ENCODE measurements at regions not wholly inside any gene's neighbourhood (a gene's known extent, or its start where the extent isn't known, plus 50 kb on each side); places are given as distances from the start of the nearest gene placed in this dataset.

DNA sequence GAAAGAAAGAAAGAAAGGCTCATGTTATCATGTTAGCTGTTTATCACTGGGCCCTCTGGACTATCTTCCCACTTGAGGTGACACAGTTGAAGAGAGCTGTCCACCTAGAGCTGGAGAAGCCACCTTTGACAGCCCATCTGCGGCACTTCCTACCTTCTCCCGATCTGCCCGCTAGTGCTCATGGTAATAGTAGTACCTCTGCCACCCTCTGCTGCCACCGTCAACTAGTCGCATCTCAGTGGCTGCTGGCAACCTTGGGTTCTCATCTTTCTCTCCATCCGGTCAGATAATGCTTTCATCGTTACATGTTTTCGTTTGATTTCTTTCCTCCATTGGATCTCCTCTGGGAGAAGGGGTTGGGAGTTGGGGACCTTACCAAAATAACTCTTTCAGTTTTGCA lies 63.2 kb upstream of the COPS8 start:
- Histone ChIP-seq H3K79me2 (no peaks in the 10 kb centered on the region), H3K4me2 (no peak overlapping the region), H3K4me3 (no peak overlapping the region), H4K20me1 (ENCODE audit: insufficient read depth, poor library complexity, severe bottlenecking) (no peaks in the 10 kb centered on the region), H3K9me3 (ENCODE audit: low read depth) (peaks cover 5% of the 10 kb centered on the region), H3K9me2 (replicated peaks; ENCODE audit: insufficient read depth) (no peaks in the 10 kb centered on the region), H3K4me1 (ENCODE audit: insufficient read depth) (peaks cover 19% of the 10 kb centered on the region), H3K27me3 (no peaks in the 10 kb centered on the region), H3K27ac (no peak overlapping the region), H2AFZ (no peak overlapping the region), H3K36me3 (replicated peaks; ENCODE audit: insufficient read depth, low read depth) (no peaks in the 10 kb centered on the region)
- TF ChIP-seq EZH2phosphoT487 (IDR thresholded peaks at IDR 0.05; ENCODE audit: low read depth, severe bottlenecking, unreplicated experiment) (no peak), EZH2 (IDR thresholded peaks at IDR 0.05; ENCODE audit: borderline replicate concordance) (no peak), CTCF (IDR thresholded peaks at IDR 0.05; ENCODE audit: poor library complexity) (no peak)
- 98% methylated on average over 8 of the region's 8 CpGs for WGBS (ENCODE audit: low lambda C conversion rate, missing lambda C conversion rate)
- DNase-seq (ENCODE audit: low spot score), result no peak

- peaks cover 5% of the 10 kb centered on the region for H3K9me3 ChIP-seq (ENCODE audit: low read depth)
- peak overlapping the region; percentile 86 for H3K27ac ChIP-seq
- peaks cover 19% of the 10 kb centered on the region for H3K4me1 ChIP-seq (ENCODE audit: insufficient read depth)
- no peaks in the 10 kb centered on the region for H3K79me2 ChIP-seq
- no peaks in the 10 kb centered on the region for H4K20me1 ChIP-seq (ENCODE audit: insufficient read depth, poor library complexity, severe bottlenecking)
- no peak for DNase-seq (ENCODE audit: low spot score)
- TF ChIP-seq EZH2phosphoT487 (IDR thresholded peaks at IDR 0.05; ENCODE audit: low read depth, severe bottlenecking, unreplicated experiment) (no peak), CTCF (IDR thresholded peaks at IDR 0.05; ENCODE audit: poor library complexity) (no peak), EZH2 (IDR thresholded peaks at IDR 0.05; ENCODE audit: borderline replicate concordance) (no peak)
- no peaks in the 10 kb centered on the region for H3K36me3 ChIP-seq (replicated peaks; ENCODE audit: insufficient read depth, low read depth)
- H3K27me3 ChIP-seq, result no peaks in the 10 kb centered on the region
- H2AFZ ChIP-seq, result no peak overlapping the region
- no peak overlapping the region for H3K4me2 ChIP-seq
- H3K4me3 ChIP-seq, result no peak overlapping the region
- H3K9me2 ChIP-seq (replicated peaks; ENCODE audit: insufficient read depth), result no peaks in the 10 kb centered on the region
Measured at GRCh38 chr2:237024255-237024654, 61.4 kb upstream of the COPS8 start.

- no peak overlapping the region for H2AFZ ChIP-seq
- 63% methylated on average over 10 of the region's 10 CpGs for WGBS (ENCODE audit: low lambda C conversion rate, missing lambda C conversion rate)
- H3K27ac ChIP-seq, result peak overlapping the region; percentile 95
- no peaks in the 10 kb centered on the region for H4K20me1 ChIP-seq (ENCODE audit: insufficient read depth, poor library complexity, severe bottlenecking)
- no peaks in the 10 kb centered on the region for H3K9me2 ChIP-seq (replicated peaks; ENCODE audit: insufficient read depth)
- H3K9me3 ChIP-seq (ENCODE audit: low read depth), result peaks cover 5% of the 10 kb centered on the region
- H3K79me2 ChIP-seq, result no peaks in the 10 kb centered on the region
- peak; percentile 90 for DNase-seq (ENCODE audit: low spot score)
- H3K4me2 ChIP-seq, result no peak overlapping the region
- no peak overlapping the region for H3K4me3 ChIP-seq
- no peak for TF ChIP-seq CTCF (IDR thresholded peaks at IDR 0.05; ENCODE audit: poor library complexity)
- no peak for TF ChIP-seq EZH2phosphoT487 (IDR thresholded peaks at IDR 0.05; ENCODE audit: low read depth, severe bottlenecking, unreplicated experiment)
- no peak for TF ChIP-seq EZH2 (IDR thresholded peaks at IDR 0.05; ENCODE audit: borderline replicate concordance)
- H3K27me3 ChIP-seq, result no peaks in the 10 kb centered on the region
- peaks cover 19% of the 10 kb centered on the region for H3K4me1 ChIP-seq (ENCODE audit: insufficient read depth)
- no peaks in the 10 kb centered on the region for H3K36me3 ChIP-seq (replicated peaks; ENCODE audit: insufficient read depth, low read depth)
Measured at GRCh38 chr2:237025090-237025865, 60.4 kb upstream of the COPS8 start.
